ENCODE measurements at regions not wholly inside any gene's neighbourhood (a gene's known extent, or its start where the extent isn't known, plus 50 kb on each side); places are given as distances from the start of the nearest gene placed in this dataset.
"Not testable (repeated sequence)": the region's sequence is repeated elsewhere in the genome, so short reads cannot be mapped to it uniquely, and the experiment has no call there.

DNA sequence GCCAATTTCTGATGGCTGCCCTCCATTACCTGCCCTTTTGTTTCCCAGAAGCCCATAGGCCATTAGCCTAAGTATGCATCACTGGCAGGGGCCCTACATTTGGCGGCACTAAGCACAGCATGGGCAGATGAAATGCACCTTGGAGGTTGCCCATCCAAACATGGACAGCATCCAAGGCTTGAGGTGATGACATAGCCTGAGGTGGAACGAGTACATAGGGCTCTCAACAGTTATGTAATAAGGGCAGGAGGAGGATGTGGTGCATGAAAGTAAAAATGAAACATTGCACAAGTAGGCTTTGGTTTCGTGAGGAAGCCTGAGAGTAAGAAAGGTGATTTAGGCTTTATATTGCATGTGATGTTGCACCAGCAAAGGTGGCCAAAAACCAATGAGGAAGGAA, 148.1 kb downstream of the FAM76B start:
- DNase-seq, result no peak

DNA sequence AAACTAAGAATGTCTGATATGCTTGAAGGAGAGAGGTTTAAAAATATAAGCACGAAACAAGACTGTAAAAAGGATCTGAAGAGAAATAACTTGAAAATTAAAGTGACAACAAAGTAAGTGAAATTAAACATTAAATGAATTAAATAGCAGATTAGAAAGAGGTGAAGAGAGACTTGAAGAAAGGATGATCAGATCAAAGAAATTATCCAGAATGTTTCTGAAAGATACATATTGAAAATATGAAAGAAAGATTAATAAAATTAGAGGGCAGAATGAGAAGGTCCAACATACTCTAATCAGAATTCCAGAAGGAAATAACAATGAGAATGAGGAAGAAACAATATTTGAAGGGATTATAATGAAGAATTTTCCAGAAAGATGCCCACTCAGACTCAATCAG, 151.1 kb downstream of the FAM76B start:
- no peak for DNase-seq

DNA sequence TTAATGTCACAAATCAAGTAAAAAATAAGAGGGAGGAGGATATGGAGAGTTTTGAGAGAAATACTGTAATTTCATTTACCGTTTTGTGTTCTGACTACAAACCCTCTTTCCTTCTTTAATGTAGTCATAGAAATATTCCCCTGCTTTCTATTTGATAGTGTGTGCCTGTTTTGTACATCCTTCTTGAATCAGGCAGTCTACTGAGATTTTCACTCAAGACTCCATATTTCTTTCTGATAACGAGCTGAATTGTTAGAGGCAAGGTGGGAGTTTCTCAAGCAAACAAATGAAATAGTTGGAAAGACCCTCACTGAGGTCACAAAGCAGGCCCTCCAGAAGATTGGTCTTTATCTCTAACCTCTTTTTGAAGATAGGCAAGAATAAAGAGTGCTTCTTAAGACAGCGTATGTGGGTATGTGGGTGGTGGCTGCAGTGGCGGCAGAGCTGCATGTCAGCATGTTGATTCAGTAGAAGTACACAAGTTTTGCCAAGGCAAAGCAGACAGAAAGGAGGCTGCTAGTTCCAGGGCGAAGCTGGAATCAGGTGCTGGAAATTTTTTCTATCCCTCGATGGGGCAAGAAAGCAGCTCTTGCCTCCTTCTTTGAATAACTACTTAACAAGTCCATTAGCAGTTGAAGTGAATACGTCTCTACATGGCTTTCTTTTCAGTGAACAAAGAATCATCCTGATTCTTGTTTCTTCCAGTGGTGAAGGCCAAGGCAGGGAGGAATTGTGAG, 164.2 kb downstream of the FAM76B start:
- DNase-seq, result no peak

DNA sequence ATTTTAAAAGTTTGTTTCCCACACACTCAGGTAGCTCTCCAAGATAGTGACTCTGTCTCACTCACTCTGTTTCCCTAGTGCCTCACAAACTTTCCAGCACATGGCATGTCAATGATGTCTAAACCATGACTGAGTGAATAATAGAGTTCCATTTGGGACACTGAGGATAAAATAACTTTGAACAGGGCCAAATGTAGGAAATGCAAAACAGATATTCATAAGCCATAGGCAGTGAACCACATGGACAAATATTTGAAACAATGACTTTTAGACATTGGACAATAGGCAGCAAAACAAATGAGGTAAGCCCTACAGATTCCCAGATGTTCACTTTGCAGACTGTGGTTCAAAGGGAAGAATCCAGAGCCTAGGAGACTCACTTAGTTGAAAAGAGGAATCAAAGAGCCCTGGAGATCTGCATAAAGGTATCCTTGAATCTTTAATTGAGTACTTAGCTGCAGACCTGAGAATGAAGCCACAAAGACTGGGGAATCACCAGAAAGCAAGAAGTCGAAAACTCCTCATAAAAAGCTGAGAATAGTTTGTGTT, 173.3 kb downstream of the FAM76B start:
- no peak for DNase-seq

DNA sequence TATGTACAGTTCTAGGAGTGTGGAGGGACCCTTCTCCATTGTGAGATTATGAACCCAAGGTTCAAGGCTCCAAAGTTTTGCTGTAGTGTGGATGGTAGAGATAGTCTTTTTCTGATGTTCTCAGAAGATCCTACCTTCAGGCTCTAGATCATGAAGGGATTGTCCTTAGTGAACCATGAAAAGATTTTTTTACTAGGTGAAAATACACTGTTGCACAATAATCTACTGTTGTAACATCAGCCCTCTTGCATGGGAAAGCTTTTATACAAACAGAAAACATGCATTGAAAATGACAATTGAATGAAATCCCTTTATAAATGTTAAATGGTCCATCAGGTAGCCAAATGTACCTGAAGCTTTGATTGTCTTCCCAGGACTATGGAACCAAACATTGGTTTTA, 177.8 kb downstream of the FAM76B start:
- no peak for DNase-seq

DNA sequence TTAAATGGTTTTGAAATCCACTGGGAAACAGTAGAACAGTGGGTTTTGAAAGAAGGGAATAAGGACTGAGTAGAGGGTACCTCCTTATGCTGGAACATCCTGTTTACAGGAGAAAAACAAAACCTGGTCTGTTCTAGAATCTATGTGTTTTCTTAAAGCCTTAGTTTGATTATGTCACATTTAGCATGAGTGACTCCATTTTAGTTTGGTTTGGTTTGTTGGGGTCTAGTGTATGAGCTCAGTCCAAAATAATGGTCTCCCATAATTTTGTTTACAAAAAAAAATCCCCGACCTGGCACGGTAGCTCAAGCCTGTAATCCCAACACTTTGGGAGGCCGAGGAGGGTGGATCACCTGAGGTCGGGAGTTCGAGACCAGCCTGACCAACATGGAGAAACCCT, 179.4 kb downstream of the FAM76B start:
- DNase-seq, result not testable (repeated sequence)

DNA sequence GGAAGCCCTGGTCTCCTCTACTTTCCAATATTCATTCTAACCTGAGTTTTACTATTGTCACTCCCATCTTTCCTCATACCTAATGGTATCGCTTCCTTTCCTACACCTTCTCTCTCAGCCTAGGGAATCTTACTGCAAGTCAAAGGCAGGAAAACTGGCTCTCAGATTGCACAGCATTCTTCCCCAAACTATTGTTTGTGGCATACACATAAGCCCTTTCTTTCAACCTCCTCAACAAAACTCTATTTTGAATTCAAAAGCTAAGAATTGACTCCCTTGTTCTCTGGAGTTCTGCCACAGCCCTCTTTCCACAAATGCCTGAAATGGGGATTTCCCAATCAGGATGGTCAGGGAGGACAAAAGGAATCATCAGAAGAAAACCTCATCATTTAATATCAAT, 181.5 kb downstream of the FAM76B start:
- no peak for DNase-seq

DNA sequence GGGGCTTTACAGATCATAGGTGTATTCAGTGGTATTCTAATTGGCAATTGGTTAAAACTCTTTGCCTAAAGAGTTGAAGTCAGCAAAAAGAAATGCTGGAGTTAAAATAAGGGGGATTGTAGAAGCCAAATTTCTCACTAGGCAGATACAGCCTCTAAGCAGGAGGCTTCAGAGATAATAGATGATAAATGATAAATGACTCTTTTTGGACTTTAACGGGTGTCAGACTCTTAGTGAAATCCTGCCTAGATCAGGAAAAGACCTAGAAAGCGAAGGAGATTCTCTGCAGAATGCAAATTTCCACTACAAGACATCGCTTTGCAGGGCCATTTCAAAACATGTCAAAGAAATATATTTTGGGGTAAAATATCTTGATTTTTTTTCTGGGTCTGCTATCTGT, 182.8 kb downstream of the FAM76B start:
- no peak for DNase-seq

DNA sequence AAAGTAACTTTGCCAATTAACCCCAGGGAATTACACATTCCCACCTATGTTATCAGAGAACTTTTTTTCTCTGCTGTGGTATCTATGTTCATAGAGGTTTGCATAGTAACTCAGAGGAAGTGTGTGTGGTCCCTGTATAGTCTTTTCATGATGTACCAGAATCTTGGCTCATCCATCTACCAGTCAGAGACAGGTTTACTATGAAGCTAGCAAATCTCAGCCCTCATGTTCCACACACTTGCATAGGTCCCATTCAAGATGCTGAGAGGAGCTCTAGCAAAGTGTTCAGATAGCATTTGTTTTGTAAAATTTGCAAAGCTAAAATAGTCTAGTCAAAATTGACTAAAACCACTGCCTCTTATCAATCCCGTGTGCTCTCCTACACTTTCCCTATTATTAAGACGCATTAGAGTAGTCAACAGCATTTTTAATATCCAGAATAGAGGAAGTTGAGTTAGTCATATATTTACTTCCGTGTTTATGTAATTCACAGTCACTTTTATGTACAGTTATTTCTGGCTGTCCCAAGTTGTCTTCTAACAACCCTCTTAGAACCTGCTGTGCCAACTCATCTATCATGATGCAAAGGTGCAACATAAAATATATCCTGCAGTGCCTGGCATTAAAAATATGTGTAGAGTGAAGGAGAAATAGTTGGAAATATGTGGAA, 184.2 kb downstream of the FAM76B start:
- no peak for DNase-seq

DNA sequence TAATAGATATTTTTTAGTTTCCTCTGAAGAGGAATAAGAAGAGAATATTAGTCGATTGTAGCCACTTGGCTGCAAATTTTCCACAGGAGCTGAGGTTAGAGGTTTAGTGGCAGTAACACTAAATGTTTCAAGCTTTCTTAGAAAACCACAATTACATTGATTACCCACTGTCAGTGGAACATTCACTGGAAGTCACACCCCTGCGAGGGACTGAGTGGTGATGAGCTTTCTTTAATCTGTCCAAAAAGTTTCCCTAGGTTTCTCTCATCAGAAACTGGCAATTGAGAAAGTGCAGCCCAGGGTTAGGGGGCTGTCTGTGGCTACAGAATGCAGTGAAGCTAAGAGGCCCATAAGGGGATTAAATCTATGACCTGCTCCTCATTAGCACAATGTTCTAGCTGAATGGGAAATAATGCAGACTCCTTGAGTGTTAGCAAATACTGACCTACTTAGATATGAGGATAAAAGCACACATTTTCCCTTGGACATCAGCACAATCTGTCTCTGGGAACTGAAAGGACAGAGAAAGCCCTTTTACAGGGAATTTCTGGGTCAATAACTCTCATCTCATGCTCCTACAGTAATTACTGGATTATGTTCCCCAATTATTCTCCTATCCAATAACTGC, 189.5 kb downstream of the FAM76B start:
- no peak for DNase-seq

DNA sequence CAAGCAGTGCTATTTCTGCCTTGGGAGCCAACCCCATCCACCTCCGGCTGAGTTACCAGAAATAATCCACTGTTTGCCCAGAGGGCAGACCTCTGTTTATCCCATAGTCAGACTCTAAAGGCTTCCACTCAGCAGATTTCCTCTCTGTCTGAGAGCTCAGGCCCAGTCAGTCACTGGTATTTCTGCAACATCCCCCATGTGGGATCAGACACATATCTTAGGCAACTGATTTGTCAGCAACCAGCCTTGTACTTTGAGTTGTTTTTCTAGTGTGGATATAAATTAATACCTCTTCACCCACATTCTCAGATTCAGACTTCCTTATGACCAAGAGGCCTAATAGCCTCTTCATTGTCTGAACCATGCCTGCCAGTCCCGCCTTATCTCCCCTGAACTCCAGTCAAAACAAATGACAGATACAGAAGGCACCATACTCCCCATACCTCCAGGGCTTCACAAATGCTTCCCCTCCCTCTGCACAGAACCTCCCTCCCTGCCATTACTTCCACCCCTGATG, 193.6 kb downstream of the FAM76B start:
- no peak for DNase-seq

DNA sequence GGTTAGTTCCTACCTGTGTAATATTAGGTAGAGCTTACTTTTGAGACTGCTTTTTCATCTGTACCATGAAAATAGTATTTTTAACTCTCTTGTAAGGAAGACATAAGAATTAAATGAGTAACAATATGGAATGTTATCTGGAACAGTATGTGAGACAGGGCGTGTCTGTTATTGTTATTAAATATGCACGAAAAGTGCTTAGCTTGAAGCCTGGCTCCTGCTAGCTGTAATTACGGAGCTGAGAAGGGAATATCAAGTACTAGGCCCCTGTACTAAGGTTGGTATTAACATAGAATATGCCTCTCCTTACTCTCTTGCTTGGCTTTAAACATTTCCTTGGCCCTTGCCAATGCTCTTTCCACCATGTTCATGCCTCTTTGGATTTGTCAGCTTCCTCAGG, 194.0 kb downstream of the FAM76B start:
- DNase-seq, result no peak

DNA sequence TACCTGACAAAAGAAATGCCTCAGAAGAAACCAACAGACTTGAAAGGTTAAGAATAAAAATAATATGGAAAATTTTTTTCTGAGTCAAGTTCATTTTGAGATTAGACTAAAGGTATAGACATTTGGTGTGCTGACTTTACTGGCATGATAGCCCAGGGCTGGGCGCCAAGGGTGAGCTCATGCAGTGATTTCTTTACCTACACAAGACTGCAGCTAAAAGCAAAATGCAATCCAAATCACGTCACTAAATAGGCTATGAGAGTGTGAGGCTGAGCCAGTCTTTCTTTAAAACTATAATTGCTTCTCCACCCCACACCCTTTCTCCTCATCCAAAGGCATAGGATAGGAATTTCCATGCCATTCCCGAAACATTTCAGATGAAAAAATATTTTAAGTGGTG, 196.5 kb downstream of the FAM76B start:
- DNase-seq, result no peak

DNA sequence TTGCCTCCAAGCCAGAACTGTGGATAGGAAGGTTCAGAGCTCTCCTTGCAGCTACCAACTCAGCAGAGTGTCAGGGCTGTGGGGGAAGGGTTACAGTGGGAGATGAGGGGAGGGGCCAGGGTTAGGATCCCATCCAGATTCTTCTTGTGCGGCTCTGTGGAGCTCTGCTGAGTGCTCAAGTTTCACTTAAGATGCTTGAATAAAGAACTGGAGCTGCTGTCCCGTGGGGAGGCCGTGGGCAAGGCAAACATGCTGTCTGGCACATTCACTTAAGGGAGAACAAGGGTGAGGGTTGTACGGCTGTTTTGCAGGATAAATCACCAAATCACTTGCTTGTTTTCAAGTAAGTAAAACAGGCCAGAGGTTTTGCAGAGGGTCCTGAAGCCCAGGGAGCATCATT, 197.1 kb downstream of the FAM76B start:
- no peak for DNase-seq

DNA sequence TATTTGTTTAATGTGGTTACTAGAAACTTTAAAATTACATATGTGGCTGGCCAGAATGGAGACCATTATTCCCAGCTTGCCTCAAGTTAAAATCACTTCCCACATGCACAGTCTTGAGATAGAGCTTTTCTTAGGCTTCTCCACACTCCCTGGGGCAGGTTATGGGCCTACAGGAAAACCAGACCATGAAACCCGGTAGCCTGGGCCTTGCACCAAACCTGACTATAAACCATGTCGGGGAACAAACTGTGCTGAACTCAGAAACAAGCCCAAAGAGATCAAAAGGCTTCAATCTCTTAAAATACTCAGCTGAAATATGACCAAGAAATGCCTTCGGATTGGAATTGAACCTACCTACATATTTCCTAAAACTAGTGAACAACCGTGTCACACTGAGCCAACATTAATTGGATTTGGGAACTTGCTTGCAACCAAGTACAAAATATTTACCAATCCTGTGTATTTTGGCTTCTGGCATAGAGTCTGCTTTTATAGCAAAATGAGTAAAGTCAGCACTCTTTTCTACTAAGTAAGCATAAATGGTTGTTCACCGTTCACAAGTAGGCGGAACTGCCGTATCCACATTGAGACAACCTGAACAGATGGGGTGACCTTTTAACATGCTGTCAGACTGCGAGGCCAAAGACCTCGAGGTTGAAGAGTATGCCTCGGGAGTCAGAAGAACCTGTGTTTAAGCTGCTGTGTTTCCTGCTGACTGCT, 199.5 kb downstream of the FAM76B start:
- DNase-seq, result no peak

DNA sequence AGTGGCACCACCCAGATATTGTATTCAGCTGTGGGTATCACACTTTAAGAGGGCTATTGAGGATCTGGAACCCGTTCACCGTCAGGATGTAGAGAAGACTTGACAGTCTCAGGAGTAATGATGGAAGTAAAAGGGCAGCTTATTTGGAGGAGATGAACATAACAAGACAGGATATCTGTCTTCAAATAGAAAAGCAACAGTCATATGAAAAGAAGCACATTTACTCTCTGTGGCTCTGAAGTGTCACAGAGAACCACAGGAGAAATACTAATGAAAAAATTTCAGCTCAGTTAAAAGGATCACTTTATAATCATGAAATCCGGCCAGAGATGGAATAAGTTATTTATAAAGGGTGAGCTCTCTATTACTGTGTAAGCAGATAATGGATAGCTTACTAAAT, 200.8 kb downstream of the FAM76B start:
- no peak for DNase-seq

DNA sequence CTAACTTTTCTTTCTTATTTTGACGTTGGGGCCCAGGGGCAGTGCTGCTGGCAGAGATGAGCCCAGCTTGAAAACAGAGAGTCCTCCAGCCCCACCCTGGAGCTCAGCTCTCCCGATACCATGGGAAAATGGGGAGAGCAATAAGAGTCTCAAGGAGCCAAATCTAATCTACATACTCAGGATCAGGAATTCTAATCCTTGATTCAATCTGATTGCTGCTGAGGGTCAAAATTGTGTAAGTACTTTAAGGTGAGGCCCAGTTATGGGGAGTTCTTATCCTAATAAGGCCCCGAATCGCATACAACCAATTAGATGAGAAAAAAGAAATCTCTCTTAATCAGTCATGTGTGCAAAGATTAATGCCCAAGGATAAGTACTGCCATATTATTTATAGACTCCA, 202.9 kb downstream of the FAM76B start:
- DNase-seq, result no peak

DNA sequence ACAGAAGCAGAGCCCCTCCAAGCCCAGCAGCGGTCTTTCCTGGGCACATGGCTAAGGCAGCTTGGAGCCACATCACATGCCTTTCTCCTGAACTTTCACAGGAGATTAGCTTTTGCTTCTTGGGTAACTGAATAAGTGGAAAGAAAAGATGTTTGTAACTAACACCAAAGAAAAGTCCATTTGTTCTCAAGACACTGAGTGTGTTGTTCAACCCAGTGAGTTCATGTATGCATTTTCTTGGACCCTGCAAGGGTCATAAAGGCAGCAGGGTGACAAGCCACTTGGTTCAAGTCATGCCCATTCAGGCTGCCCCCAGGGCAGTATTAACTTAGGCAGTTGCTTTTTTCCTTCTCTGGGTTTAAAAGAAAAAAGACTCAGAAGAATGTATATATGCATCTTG, 203.4 kb downstream of the FAM76B start:
- DNase-seq, result no peak

DNA sequence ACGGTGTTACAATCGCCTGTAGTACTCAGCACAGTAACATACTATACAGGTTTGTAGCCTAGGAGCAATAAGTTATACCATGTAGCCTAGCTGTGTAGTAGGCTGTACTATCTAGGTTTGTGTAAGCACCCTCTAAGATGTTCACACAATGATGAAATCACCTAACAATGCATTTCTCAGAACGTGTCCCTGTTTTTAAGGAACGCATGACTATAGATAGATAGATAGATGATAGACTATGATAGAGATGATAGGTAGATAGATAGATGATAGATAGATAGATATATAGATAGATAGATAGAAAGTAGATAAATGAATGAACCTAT, 203.9 kb downstream of the FAM76B start:
- no peak for DNase-seq

DNA sequence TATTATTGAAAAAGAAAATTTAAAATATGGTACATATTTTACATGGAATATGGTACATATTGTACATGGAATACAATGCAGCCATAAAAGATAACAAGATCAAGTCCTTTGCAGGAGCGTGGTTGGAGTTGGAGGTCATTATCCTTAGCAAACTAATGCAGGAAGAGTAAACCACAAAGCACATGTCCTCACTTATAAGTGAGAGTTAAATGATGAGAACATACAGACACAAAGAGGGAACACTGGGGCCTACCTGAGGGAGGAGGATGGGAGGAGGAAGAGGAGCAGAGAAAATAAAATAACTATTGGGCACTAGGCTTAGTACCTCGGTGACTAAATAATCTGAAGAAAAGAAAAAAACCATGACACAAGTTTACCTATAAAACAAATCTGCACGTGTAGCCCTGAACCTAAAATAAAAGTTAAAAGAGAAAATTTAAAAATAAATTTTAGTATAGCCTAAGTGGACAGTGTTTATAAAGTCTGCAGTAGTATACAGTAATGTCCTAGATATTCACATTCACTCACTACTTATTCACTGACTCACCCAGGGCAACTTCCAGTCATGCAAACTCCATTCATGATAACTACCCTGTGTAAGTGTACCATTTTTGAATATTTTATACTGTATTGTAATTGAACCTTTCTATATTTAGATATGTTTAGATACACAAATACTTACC, 204.4 kb downstream of the FAM76B start:
- DNase-seq, result no peak

DNA sequence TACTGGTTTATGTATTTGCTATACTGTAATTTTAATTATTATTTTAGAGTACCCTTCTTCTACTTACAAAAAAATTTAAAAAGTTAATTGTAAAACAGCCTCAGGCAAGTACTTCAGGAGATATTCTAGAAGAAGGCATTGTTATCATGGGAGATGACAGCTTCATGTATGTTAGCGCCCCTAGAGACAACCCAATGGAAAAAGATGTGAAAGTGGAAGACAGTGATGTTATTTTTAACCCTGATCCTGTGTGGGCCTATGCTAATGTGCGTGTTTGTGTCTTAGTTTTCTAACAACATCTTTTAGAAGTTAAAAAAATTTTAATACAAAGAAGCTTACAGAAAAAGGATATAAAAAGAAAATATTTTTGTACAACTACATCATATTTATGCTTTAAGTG, 205.0 kb downstream of the FAM76B start:
- DNase-seq, result no peak

DNA sequence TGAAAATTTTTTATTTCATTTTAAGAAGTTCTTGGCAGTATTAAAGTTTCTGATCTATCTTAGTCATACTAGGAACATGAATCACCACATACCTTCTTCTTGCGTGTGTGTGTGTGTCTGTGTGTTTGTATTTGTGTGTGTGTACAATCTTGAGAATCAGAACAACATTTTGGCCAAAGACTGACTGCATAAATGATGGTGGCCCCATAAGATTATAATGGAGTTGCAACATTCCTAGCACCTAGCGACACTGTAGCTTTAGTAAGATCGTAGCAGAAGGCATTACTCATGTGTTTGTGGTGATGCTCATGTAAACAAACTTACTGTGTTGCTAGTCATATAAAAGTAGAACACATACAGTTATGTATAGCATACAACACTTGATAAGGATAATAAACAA, 205.4 kb downstream of the FAM76B start:
- DNase-seq, result no peak
